ENCODE measurements at regions not wholly inside any gene's neighbourhood (a gene's known extent, or its start where the extent isn't known, plus 50 kb on each side); places are given as distances from the start of the nearest gene placed in this dataset.
A peak's percentile ranks its signal among the peaks of the same experiment; 100 is the strongest.

GRCh38 chr13:20348645-20349408 is 116.7 kb upstream of the GJB6 start:
- TF ChIP-seq CTCF (IDR thresholded peaks at IDR 0.05): no peak
- intact Hi-C loops (cut with DNase I): no loop called here

GRCh38 chr13:20348018-20348417 is 115.9 kb upstream of the GJB6 start:
- TF ChIP-seq CTCF (IDR thresholded peaks at IDR 0.05): no peak
- intact Hi-C loops (cut with DNase I): no loop called here
- WGBS, 2 donors: 92 to 97% methylated on average over 10 of the region's 10 CpGs

More at GRCh38 chr13:20348645-20349408, 116.7 kb upstream of the GJB6 start:
- no peaks in the 10 kb centered on the region for H3K4me1 ChIP-seq
- WGBS, 2 donors: 75 to 90% methylated on average over 8 of the region's 8 CpGs
- H3K27ac ChIP-seq: no peak overlapping the region
- ATAC-seq: no peak
- no peaks in the 10 kb centered on the region for H3K27me3 ChIP-seq
- H3K9me3 ChIP-seq: no peaks in the 10 kb centered on the region
- H3K36me3 ChIP-seq: no peaks in the 10 kb centered on the region
- H3K4me3 ChIP-seq: no peak overlapping the region
- no peak for DNase-seq
- no peak for FAIRE-seq

DNA sequence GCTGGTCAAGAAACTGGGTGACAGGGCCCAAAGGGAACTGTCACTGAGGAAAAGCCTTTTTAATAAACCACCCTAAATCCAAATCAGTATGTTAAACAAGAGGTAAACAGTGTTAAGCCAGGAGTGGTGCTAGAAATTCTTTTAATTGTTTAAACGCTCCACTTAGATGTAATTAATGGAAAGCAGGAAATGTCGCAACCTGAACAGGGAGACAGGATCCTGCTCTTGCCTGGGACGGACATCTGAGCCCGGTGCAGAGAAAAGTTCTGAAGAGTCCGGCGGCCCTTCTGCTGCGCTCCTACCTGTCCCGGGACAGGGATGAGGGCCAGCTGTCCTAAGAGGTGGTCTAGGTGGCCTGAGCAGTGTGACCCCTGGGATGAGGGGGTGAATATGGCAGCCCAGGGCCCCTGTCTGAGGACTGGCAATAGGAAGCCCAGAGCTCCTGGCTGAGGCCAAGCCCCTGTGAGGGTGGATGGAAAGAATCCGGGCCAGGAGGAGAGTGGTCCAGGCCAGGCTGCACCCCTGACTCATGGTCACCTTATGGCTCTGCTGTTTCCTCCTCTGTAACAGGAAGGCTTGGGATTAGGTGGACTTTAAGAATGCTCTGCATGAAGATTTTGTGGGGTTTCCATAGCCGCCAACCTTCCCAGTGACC is 112.8 kb upstream of the GJB6 start:
- WGBS, 2 donors: 82 to 87% methylated on average over 10 of the region's 10 CpGs
- ATAC-seq: no peak
- DNase-seq: no peak
- Histone ChIP-seq H3K27me3 (no peaks in the 10 kb centered on the region), H3K4me1 (no peaks in the 10 kb centered on the region), H3K36me3 (no peaks in the 10 kb centered on the region), H3K9me3 (no peaks in the 10 kb centered on the region), H3K27ac (no peak overlapping the region), H3K4me3 (no peak overlapping the region)
- TF ChIP-seq CTCF (IDR thresholded peaks at IDR 0.05): no peak
- FAIRE-seq: no peak
- intact Hi-C loops (cut with DNase I): no loop called here

More at GRCh38 chr13:20348018-20348417, 115.9 kb upstream of the GJB6 start:
- no peak overlapping the region for H3K4me3 ChIP-seq
- no peaks in the 10 kb centered on the region for H3K27me3 ChIP-seq
- no peaks in the 10 kb centered on the region for H3K9me3 ChIP-seq
- H3K27ac ChIP-seq: no peak overlapping the region
- ATAC-seq (no peak), DNase-seq (no peak), FAIRE-seq (no peak)
- H3K36me3 ChIP-seq: no peaks in the 10 kb centered on the region
- no peaks in the 10 kb centered on the region for H3K4me1 ChIP-seq

DNA sequence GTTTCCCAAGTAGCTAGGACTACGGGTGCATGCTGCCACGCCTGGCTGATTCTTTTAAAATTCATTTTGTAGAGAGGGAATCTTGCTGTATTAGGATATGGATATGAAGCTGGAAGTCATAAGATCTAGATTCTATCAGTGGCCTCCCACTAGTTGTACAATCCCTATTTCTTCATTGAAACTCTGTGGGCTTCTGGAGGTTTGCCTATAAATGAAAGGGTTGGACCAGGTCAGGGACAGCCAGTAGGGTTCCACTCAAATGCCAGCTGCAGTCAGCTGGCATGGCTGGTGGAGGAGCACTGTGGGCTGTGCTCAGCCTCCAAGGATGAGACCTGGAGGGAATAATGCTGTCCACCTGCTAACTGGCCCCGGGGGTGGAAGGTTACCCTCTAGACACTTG is 110.2 kb upstream of the GJB6 start:
- Histone ChIP-seq H3K36me3 (no peaks in the 10 kb centered on the region), H3K4me3 (no peak overlapping the region), H3K9me3 (no peaks in the 10 kb centered on the region), H3K27me3 (no peaks in the 10 kb centered on the region), H3K4me1 (no peaks in the 10 kb centered on the region), H3K27ac (no peak overlapping the region)
- TF ChIP-seq CTCF (IDR thresholded peaks at IDR 0.05): no peak
- 83 to 85% methylated on average over 3 of the region's 3 CpGs for WGBS, 2 donors
- FAIRE-seq (no peak), DNase-seq (no peak), ATAC-seq (no peak)
- intact Hi-C loops (cut with DNase I): no loop called here

DNA sequence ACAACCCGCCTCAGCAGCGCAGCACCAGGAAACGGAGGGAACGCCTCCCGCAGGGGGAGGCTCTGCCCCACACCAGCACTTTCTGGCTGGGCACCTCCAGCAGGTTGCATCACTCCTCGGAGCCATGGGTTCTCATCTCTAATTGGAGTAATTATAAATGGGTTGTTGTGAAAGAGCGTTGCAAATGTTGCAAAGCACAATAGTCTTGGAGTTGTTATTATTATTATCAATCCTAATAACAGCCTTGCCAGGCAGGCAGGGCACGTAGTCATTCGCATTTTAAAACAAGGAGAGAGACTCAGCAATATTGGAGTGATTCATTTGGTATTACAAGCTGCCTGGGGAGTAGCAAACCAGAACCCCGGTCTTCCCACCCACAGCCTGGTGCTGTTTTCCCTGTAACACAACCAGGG is 108.6 kb upstream of the GJB6 start:
- Histone ChIP-seq H3K9me3 (no peaks in the 10 kb centered on the region), H3K36me3 (no peaks in the 10 kb centered on the region), H3K4me1 (no peaks in the 10 kb centered on the region), H3K27me3 (no peaks in the 10 kb centered on the region), H3K4me3 (no peak overlapping the region), H3K27ac (no peak overlapping the region)
- ATAC-seq (peak in 2 of 4 donors; percentile 28 to 52), FAIRE-seq (no peak), DNase-seq (no peak)
- intact Hi-C loops (cut with DNase I): no loop called here
- 42 to 60% methylated on average over 10 of the region's 10 CpGs for WGBS, 2 donors
- no peak for TF ChIP-seq CTCF (IDR thresholded peaks at IDR 0.05)

All from pancreas (tissue), 10 donors.